H1 (cell line): ENCODE measurements at regions not wholly inside any gene's neighbourhood (a gene's known extent, or its start where the extent isn't known, plus 50 kb on each side); places are given as distances from the start of the nearest gene placed in this dataset.

ENCODE experiments used
- CTCF ChIA-PET: fragments of 300-600 bp; sonication (Branson Sonifier 250); formaldehyde crosslinking; loops from one replicate; lab custom pipeline; 2021; ENCODE audit not compliant: partially characterized antibody; lab: Charles Lee
- POLR2A ChIA-PET: fragments of 300-600 bp; sonication (Branson Sonifier 250); formaldehyde crosslinking; loops from one replicate; lab custom pipeline; 2021; ENCODE audit warnings: inconsistent platforms; ENCODE audit not compliant: partially characterized antibody; lab: Charles Lee
- DNase-seq, 2 experiments: peaks; one replicate each; pipeline versions ENCODE4 v3.0.0 to v3.0.0-alpha.2; 2010 to 2022; ENCODE audit warnings: low spot score in 2 of 2, low read depth in 1 of 2, mixed read lengths in 1 of 2
- FAIRE-seq: peaks from 2 replicates; lab custom pipeline; 2011; peaks lifted over from hg19 to GRCh38; lab: Jason Lieb, UNC
- H2AFZ ChIP-seq: 2 replicates; pipeline ENCODE4 v1.8.1; 2012; ENCODE audit warnings: low read length, inconsistent platforms
- H2AK5ac ChIP-seq: 2 replicates; pipeline ENCODE4 v1.6.1; 2013; ENCODE audit warnings: low read depth, low read length
- H2BK120ac ChIP-seq: replicated peaks from 2 replicates; pipeline ENCODE3; 2013; ENCODE audit warnings: low read depth, low read length, inconsistent platforms
- H2BK12ac ChIP-seq: 2 replicates; pipeline ENCODE4 v1.6.1; 2013; ENCODE audit warnings: low read depth, low read length
- H2BK15ac ChIP-seq: 2 replicates; pipeline ENCODE4 v1.6.1; 2013; ENCODE audit warnings: low read length
- H2BK20ac ChIP-seq: 2 replicates; pipeline ENCODE4 v1.6.1; 2013; ENCODE audit warnings: low read length
- H2BK5ac ChIP-seq: 2 replicates; pipeline ENCODE4 v1.6.1; 2013; ENCODE audit warnings: low read depth, low read length
- H3K14ac ChIP-seq: 2 replicates; pipeline ENCODE4 v1.6.1; 2013; ENCODE audit warnings: inconsistent platforms; ENCODE audit not compliant: insufficient read length
- H3K18ac ChIP-seq: 2 replicates; pipeline ENCODE4 v1.6.1; 2013; ENCODE audit warnings: low read length; ENCODE audit errors: extremely low read depth
- H3K23ac ChIP-seq: 2 replicates; pipeline ENCODE4 v1.6.1; 2013; ENCODE audit warnings: inconsistent platforms; ENCODE audit not compliant: insufficient read length
- H3K23me2 ChIP-seq: 2 replicates; pipeline ENCODE4 v1.6.1; 2013; ENCODE audit warnings: low read depth, low read length
- H3K27ac ChIP-seq: 2 replicates; pipeline ENCODE4 v1.6.1; 2011; ENCODE audit warnings: low read depth, low read length, inconsistent platforms
- H3K27me3 ChIP-seq, 4 experiments: replicated peaks in 1 of 4; 1 replicate in 1 of 4; 2 replicates in 3 of 4; pipeline versions ENCODE4 v1.6.1 to v1.8.1; 2011 to 2013; ENCODE audit warnings: low read length in 3 of 4, mild to moderate bottlenecking in 3 of 4, inconsistent platforms in 2 of 4, mixed read lengths in 2 of 4, moderate library complexity in 1 of 4; ENCODE audit not compliant: control insufficient read depth in 3 of 4, insufficient read depth in 3 of 4; ENCODE audit errors: extremely low read depth in 1 of 4
- H3K36me3 ChIP-seq, 4 experiments: 2 replicates each; pipeline versions ENCODE4 v1.6.1 to v1.8.1; 2011 to 2013; ENCODE audit warnings: mild to moderate bottlenecking in 4 of 4, low read length in 3 of 4, moderate library complexity in 2 of 4, control low read depth in 1 of 4, inconsistent platforms in 1 of 4; ENCODE audit not compliant: insufficient read depth in 4 of 4, control insufficient read depth in 2 of 4
- H3K4ac ChIP-seq: replicated peaks from 2 replicates; pipeline ENCODE3; 2013; ENCODE audit warnings: low read length, low read depth, mixed read lengths, inconsistent platforms; ENCODE audit not compliant: insufficient read length
- H3K4me1 ChIP-seq, 4 experiments: replicated peaks in 1 of 4; 1 replicate in 1 of 4; 2 replicates in 3 of 4; pipeline versions ENCODE4 v1.6.1 to v1.8.1; 2011 to 2013; ENCODE audit warnings: low read length in 3 of 4, inconsistent platforms in 2 of 4, mixed read lengths in 1 of 4; ENCODE audit not compliant: insufficient read depth in 4 of 4, control insufficient read depth in 3 of 4
- H3K4me2 ChIP-seq, 2 experiments: 2 replicates each; pipeline versions ENCODE4 v1.6.1 to v1.8.1; 2011 to 2013; ENCODE audit warnings: low read depth in 2 of 2, low read length in 2 of 2, control low read depth in 1 of 2, inconsistent platforms in 1 of 2, mild to moderate bottlenecking in 1 of 2; ENCODE audit not compliant: insufficient read depth in 1 of 2
- H3K4me3 ChIP-seq, 4 experiments: fragments of 200-600, 300-600 bp in 1 of 4; sonication (generic), shearing (Covaris generic), sonication (Bioruptor Twin) in 1 of 4; 2 replicates each; pipeline versions ENCODE4 v1.5.1 to v1.8.1; 2011 to 2016; ENCODE audit warnings: low read length in 4 of 4, low read depth in 3 of 4, control low read depth in 2 of 4, inconsistent platforms in 2 of 4, mild to moderate bottlenecking in 2 of 4, mixed read lengths in 1 of 4, moderate library complexity in 1 of 4; ENCODE audit not compliant: insufficient read depth in 2 of 4; ENCODE audit errors: extremely low read depth in 1 of 4
- H3K56ac ChIP-seq: replicated peaks from 2 replicates; pipeline ENCODE3; 2013; ENCODE audit warnings: low read depth, mild to moderate bottlenecking, mixed read lengths, low read length, inconsistent platforms; ENCODE audit not compliant: insufficient read length
- H3K79me1 ChIP-seq: 2 replicates; pipeline ENCODE4 v1.6.1; 2013; ENCODE audit warnings: low read depth, low read length, control low read depth
- H3K79me2 ChIP-seq, 2 experiments: 2 replicates each; pipeline versions ENCODE4 v1.6.1 to v1.8.1; 2012 to 2013; ENCODE audit warnings: low read length in 2 of 2, mild to moderate bottlenecking in 2 of 2, inconsistent platforms in 1 of 2; ENCODE audit not compliant: insufficient read depth in 2 of 2, control insufficient read depth in 1 of 2
- H3K9ac ChIP-seq, 4 experiments: replicated peaks in 1 of 4; 1 replicate in 1 of 4; 2 replicates in 3 of 4; pipeline versions ENCODE4 v1.6.1 to v1.8.1; 2011 to 2013; ENCODE audit warnings: low read depth in 3 of 4, low read length in 3 of 4, control low read depth in 2 of 4, mild to moderate bottlenecking in 2 of 4, moderate library complexity in 2 of 4, inconsistent platforms in 1 of 4; ENCODE audit errors: extremely low read depth in 1 of 4
- H3K9me3 ChIP-seq, 2 experiments: 2 replicates each; pipeline versions ENCODE4 v1.6.1 to v1.8.1; 2012 to 2013; ENCODE audit warnings: mild to moderate bottlenecking in 2 of 2, moderate library complexity in 2 of 2, control low read depth in 1 of 2, inconsistent platforms in 1 of 2, low read depth in 1 of 2, low read length in 1 of 2, mixed read lengths in 1 of 2; ENCODE audit not compliant: insufficient read depth in 2 of 2
- H4K20me1 ChIP-seq, 2 experiments: replicated peaks in 1 of 2; 2 replicates each; pipeline versions ENCODE3 to v1.8.1; 2011 to 2013; ENCODE audit warnings: inconsistent platforms in 2 of 2, low read length in 2 of 2, mild to moderate bottlenecking in 1 of 2; ENCODE audit not compliant: insufficient read depth in 2 of 2, control insufficient read depth in 1 of 2
- H4K5ac ChIP-seq: 2 replicates; pipeline ENCODE4 v1.6.1; 2013; ENCODE audit warnings: low read length, low read depth, mixed read lengths, inconsistent platforms; ENCODE audit not compliant: insufficient read length
- H4K8ac ChIP-seq: 2 replicates; pipeline ENCODE4 v1.8.0; 2013; ENCODE audit warnings: mild to moderate bottlenecking, moderate library complexity, low read length, inconsistent platforms; ENCODE audit not compliant: insufficient read depth; ENCODE audit errors: extremely low read depth
- H4K91ac ChIP-seq: replicated peaks from 2 replicates; pipeline ENCODE3; 2013; ENCODE audit warnings: low read length, mixed read lengths, inconsistent platforms; ENCODE audit not compliant: insufficient read length
- CTBP2 ChIP-seq: IDR thresholded peaks from 2 replicates; pipeline ENCODE4 v1.7.0; 2011; ENCODE audit warnings: borderline replicate concordance, mild to moderate bottlenecking, moderate library complexity, mixed read lengths, low read length; ENCODE audit not compliant: insufficient read depth, insufficient read length
- GTF2F1 ChIP-seq: IDR thresholded peaks from 2 replicates; pipeline ENCODE4 v1.6.1; 2012; ENCODE audit warnings: low read depth, low read length, improper control_type of control experiment, borderline replicate concordance
- KDM4A ChIP-seq: IDR thresholded peaks from one replicate; pipeline ENCODE4 v1.7.1; 2012; ENCODE audit warnings: low read depth, mild to moderate bottlenecking, moderate library complexity, low read length, inconsistent platforms; ENCODE audit not compliant: severe bottlenecking
- KDM5A ChIP-seq: fragments of 200-600 bp; IDR thresholded peaks from 2 replicates; pipeline ENCODE4 v1.7.1; 2012; ENCODE audit warnings: mild to moderate bottlenecking, low read length, inconsistent platforms, mixed read lengths
- RFX5 ChIP-seq: IDR thresholded peaks from 2 replicates; pipeline ENCODE4 v1.6.1; 2011; ENCODE audit warnings: low read depth, low read length, improper control_type of control experiment, borderline replicate concordance
- WGBS, 2 experiments: shearing (Covaris generic) in 1 of 2; methylation state at CpG; one replicate each; pipeline versions ENCODE4 v1.1.6 to v1.1.7; 2013 to 2015; ENCODE audit warnings: low lambda C conversion rate in 2 of 2, mixed read lengths in 2 of 2, inconsistent platforms in 1 of 2, low coverage in 1 of 2, missing lambda C conversion rate in 1 of 2; ENCODE audit not compliant: insufficient replicate concordance in 2 of 2, insufficient coverage in 1 of 2, insufficient read length in 1 of 2; ENCODE audit errors: extremely low coverage in 1 of 2, missing lambda C conversion rate in 1 of 2; 5-methylcytosine and 5-hydroxymethylcytosine counted together
- TF ChIP-seq, protein P1 (sequence below): IDR thresholded peaks from 2 replicates; pipeline ENCODE4 v1.6.1; 2012; ENCODE audit warnings: inconsistent platforms

DNA sequence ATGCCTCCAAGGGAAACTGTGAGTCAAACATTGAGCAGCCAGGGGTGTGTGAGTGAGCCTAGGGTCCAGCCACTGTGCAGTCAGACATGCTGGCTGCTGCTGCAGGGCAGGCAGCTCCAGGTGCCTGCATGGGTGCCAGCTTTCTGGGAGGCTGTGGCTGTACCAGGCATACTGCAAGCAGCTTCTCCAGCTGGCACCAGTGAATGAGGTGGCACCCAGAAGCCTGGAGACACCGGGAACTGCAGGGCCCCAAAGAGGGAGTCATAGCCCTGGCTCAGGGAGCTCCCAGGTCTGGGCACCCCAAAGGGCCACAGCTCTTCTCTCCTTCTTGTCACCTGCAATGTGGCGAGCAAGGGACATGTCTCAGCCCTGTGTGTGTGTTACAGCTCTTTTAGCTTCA, 283.2 kb downstream of the RPRM start:
- TF ChIP-seq, protein P1, sequence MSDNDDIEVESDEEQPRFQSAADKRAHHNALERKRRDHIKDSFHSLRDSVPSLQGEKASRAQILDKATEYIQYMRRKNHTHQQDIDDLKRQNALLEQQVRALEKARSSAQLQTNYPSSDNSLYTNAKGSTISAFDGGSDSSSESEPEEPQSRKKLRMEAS = no peak
- no peak for TF ChIP-seq RFX5
- no peak for TF ChIP-seq GTF2F1
- no peak for TF ChIP-seq KDM5A
- no peak for TF ChIP-seq KDM4A
- TF ChIP-seq CTBP2 = no peak
- WGBS, 2 experiments = 74% methylated on average over 2 of the region's 2 CpGs; no CpG with 5 or more reads in 1 of the 2 experiments
- ChIA-PET CTCF (interaction anchor here (1.5 kb wide), 2 partner anchors 9 to 30 kb away, joined by 3 to 4 read pairs; no protein-coding TSS in a partner anchor), POLR2A (no interaction called here)
- no peaks in the 10 kb centered on the region for H3K9me3 ChIP-seq
- H3K27ac ChIP-seq = no peak overlapping the region
- H2BK5ac ChIP-seq = no peak overlapping the region; the same call in 1 of the 2 replicates
- no peaks in the 10 kb centered on the region for H3K27me3 ChIP-seq
- no peak overlapping the region for H4K5ac ChIP-seq
- H3K9ac ChIP-seq = no peak overlapping the region
- FAIRE-seq (no peak), DNase-seq (no peak)
- H3K79me1 ChIP-seq = no peaks in the 10 kb centered on the region
- no peak overlapping the region for H2BK12ac ChIP-seq
- no peak overlapping the region for H2BK20ac ChIP-seq
- H2AK5ac ChIP-seq = no peak overlapping the region
- no peak overlapping the region for H3K4me2 ChIP-seq
- no peak overlapping the region for H3K23ac ChIP-seq
- H3K56ac ChIP-seq = no peak overlapping the region
- H3K14ac ChIP-seq = no peak overlapping the region
- H3K4ac ChIP-seq = no peak overlapping the region
- H4K91ac ChIP-seq = no peak overlapping the region
- H3K4me3 ChIP-seq = no peak overlapping the region
- H4K8ac ChIP-seq = peak overlapping the region; percentile 85; the same call in 1 of the 2 replicates
- H2BK120ac ChIP-seq = no peak overlapping the region
- H2AFZ ChIP-seq = no peak overlapping the region; the same call in 1 of the 2 replicates
- peaks cover 0 to 3% (median 1%) of the 10 kb centered on the region in 4 experiments; a peak in 2 of 7 replicates for H3K4me1 ChIP-seq
- H3K79me2 ChIP-seq = no peaks in the 10 kb centered on the region
- no peak overlapping the region for H3K18ac ChIP-seq
- H3K36me3 ChIP-seq = no peaks in the 10 kb centered on the region
- no peak overlapping the region for H2BK15ac ChIP-seq
- H3K23me2 ChIP-seq = no peaks in the 10 kb centered on the region; the same call in 1 of the 2 replicates
- no peaks in the 10 kb centered on the region for H4K20me1 ChIP-seq
